Ishikawa (cell line): ENCODE measurements at regions not wholly inside any gene's neighbourhood (a gene's known extent, or its start where the extent isn't known, plus 50 kb on each side); places are given as distances from the start of the nearest gene placed in this dataset.

ENCODE experiments used
- CEBPB ChIP-seq: IDR thresholded peaks from 2 replicates; pipeline ENCODE4 v1.6.1; 2012
- CREB1 ChIP-seq: IDR thresholded peaks from 2 replicates; pipeline ENCODE4 v1.6.1; 2012; ENCODE audit warnings: low read depth
- EGR1 ChIP-seq: IDR thresholded peaks from 2 replicates; pipeline ENCODE4 v1.6.1; 2012
- EP300 ChIP-seq: IDR thresholded peaks from 2 replicates; pipeline ENCODE4 v1.6.1; 2012; ENCODE audit warnings: borderline replicate concordance
- FOXM1 ChIP-seq: IDR thresholded peaks from 2 replicates; pipeline ENCODE4 v1.6.1; 2012; ENCODE audit warnings: low read depth, borderline replicate concordance
- NFIC ChIP-seq: IDR thresholded peaks from 2 replicates; pipeline ENCODE4 v1.6.1; 2012
- RAD21 ChIP-seq: IDR thresholded peaks from 2 replicates; pipeline ENCODE4 v1.6.1; 2012; ENCODE audit warnings: low read depth
- TAF1 ChIP-seq: IDR thresholded peaks from 2 replicates; pipeline ENCODE4 v1.6.1; 2012; ENCODE audit warnings: low read depth, mild to moderate bottlenecking
- TCF12 ChIP-seq: IDR thresholded peaks from 2 replicates; pipeline ENCODE4 v1.6.1; 2012; ENCODE audit warnings: low read depth
- TEAD4 ChIP-seq: IDR thresholded peaks from 2 replicates; pipeline ENCODE4 v1.6.1; 2012
- YY1 ChIP-seq: IDR thresholded peaks from 2 replicates; pipeline ENCODE4 v1.6.1; 2012; ENCODE audit warnings: low read depth
- ZBTB7A ChIP-seq: IDR thresholded peaks from 2 replicates; pipeline ENCODE4 v1.6.1; 2012; ENCODE audit warnings: low read depth
- TF ChIP-seq, protein P1 (sequence below): IDR thresholded peaks from 2 replicates; pipeline ENCODE4 v1.6.1; 2012; ENCODE audit warnings: low read depth, mild to moderate bottlenecking
- TF ChIP-seq, protein P2 (sequence below): IDR thresholded peaks from 2 replicates; pipeline ENCODE4 v1.6.1; 2012
- TF ChIP-seq, protein P3 (sequence below): IDR thresholded peaks from 2 replicates; pipeline ENCODE4 v1.6.1; 2012

DNA sequence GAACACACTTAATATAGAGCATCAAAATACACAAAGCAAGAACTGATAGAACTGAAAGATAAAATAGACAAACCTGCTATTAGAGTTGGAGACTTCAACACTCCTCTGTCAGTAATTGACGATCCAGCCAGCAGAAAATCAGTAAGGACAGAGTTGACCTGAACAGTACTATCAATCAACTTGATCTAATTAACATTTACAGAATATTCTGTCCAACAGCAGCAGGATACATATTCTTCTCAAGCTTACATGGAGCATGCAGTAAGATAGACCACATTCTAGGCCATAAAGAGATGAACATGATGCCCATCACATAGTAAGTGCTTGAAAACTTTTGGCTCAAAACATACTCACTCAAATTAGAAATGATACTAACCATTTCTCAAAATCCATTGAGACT is 196.7 kb upstream of the KLF3 start:
- no peak for TF ChIP-seq CEBPB
- TF ChIP-seq CREB1: no peak
- TF ChIP-seq TCF12: no peak

DNA sequence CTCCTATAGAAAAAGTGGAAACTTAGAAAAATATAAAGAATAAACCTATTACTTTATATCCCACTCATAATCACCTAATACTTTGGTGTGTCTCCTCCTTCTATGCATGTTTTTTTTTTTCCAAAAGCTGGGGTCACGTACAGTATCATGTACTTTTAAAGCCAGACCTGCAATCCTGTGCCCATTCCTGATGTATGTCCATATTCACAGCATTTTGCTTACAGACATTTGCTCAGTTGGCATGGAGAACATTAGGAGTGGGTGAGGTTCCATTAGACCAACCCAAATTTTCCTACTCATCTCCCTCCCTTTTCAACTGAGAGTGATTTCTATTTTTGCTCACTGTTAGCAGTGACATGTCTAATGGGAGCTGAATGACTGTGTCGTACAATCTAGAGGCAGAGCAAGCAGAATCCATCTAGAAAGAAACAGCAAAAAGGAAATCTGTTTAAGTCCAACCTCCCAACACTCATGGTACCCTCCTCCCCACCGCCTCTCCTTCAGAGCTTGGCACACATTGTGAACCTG is 195.6 kb upstream of the KLF3 start:
- no peak for TF ChIP-seq NFIC
- TF ChIP-seq, protein P1, sequence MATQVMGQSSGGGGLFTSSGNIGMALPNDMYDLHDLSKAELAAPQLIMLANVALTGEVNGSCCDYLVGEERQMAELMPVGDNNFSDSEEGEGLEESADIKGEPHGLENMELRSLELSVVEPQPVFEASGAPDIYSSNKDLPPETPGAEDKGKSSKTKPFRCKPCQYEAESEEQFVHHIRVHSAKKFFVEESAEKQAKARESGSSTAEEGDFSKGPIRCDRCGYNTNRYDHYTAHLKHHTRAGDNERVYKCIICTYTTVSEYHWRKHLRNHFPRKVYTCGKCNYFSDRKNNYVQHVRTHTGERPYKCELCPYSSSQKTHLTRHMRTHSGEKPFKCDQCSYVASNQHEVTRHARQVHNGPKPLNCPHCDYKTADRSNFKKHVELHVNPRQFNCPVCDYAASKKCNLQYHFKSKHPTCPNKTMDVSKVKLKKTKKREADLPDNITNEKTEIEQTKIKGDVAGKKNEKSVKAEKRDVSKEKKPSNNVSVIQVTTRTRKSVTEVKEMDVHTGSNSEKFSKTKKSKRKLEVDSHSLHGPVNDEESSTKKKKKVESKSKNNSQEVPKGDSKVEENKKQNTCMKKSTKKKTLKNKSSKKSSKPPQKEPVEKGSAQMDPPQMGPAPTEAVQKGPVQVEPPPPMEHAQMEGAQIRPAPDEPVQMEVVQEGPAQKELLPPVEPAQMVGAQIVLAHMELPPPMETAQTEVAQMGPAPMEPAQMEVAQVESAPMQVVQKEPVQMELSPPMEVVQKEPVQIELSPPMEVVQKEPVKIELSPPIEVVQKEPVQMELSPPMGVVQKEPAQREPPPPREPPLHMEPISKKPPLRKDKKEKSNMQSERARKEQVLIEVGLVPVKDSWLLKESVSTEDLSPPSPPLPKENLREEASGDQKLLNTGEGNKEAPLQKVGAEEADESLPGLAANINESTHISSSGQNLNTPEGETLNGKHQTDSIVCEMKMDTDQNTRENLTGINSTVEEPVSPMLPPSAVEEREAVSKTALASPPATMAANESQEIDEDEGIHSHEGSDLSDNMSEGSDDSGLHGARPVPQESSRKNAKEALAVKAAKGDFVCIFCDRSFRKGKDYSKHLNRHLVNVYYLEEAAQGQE: no peak
- no peak for TF ChIP-seq CEBPB
- TF ChIP-seq EP300: no peak
- TF ChIP-seq CREB1: no peak
- TF ChIP-seq EGR1: no peak
- no peak for TF ChIP-seq RAD21
- TF ChIP-seq TAF1: no peak
- TF ChIP-seq, protein P2, sequence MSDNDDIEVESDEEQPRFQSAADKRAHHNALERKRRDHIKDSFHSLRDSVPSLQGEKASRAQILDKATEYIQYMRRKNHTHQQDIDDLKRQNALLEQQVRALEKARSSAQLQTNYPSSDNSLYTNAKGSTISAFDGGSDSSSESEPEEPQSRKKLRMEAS: no peak
- TF ChIP-seq TCF12: no peak
- TF ChIP-seq, protein P3, sequence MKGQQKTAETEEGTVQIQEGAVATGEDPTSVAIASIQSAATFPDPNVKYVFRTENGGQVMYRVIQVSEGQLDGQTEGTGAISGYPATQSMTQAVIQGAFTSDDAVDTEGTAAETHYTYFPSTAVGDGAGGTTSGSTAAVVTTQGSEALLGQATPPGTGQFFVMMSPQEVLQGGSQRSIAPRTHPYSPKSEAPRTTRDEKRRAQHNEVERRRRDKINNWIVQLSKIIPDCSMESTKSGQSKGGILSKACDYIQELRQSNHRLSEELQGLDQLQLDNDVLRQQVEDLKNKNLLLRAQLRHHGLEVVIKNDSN: no peak
- TF ChIP-seq ZBTB7A: no peak
- TF ChIP-seq YY1: no peak
- TF ChIP-seq TEAD4: no peak
- no peak for TF ChIP-seq FOXM1

DNA sequence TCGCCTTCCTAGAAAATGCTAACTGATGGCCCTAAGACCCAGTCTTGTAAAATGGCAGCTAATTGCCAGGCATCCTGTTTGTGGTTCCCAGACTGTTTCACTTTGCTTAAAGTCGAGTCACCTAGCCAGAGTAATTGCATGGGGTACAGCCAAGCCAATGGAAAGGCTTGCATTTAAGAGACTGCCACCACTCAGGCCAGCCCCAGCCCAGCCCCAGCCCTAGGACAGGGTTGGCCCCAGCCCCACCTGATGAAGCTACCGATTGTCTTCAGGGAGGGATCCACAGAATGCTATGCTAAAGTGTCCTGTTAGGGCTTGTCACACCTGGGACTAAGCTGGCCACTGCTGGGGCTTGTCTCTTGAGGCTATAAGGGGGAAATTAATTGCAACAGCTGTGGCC is 194.6 kb upstream of the KLF3 start:
- no peak for TF ChIP-seq ZBTB7A
- no peak for TF ChIP-seq CEBPB
- TF ChIP-seq RAD21: no peak
- TF ChIP-seq EP300: no peak
- TF ChIP-seq TCF12: no peak
- no peak for TF ChIP-seq TAF1
- TF ChIP-seq EGR1: no peak
- no peak for TF ChIP-seq YY1

DNA sequence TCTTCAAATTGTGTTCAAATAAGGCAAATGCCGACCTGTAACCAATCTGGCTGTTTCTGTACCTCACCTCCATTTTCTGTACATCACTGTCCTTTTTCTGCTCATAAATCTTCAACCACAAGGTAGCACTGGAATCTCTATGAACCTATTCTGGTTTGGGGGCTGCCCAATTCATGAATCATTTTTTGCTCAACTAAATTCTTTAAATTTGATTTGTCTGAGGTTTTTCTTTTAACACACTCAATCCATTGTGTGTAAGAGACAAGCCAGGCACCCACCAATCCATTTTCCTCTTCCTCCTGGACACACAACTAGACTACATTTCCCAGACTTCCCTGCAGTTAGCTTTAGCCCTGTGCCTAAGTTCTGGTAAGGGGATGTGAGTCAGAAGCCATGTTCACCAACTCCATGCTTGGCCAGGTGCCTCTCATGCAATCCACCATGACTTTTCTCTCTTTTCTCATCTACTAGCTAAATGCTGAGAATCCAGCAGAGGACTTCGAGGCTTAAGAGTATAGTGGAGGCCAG is 193.2 kb upstream of the KLF3 start:
- TF ChIP-seq, protein P1: no peak
- TF ChIP-seq CEBPB (no peak), NFIC (no peak), ZBTB7A (no peak), EP300 (no peak), YY1 (no peak), FOXM1 (no peak)
- TF ChIP-seq, protein P2: no peak
- TF ChIP-seq, protein P3: no peak

DNA sequence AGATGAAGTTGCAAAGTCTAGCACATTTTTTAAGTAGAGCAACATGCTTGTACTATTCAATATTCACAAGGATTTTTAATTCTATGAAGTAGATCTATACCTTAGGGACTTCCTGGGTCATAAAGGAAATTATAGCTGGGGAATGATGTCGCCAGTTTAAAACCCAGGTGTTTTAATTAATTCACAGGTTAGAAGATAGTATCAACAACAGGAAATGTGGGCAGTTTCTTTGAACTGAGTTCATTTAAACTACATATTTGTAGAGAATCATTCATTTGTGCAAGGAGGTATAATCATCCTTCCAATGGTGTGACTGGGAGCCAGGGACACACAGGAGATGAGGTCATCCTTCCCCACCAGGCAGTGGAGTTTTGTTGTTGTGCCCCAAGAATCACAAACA is 181.3 kb upstream of the KLF3 start:
- TF ChIP-seq YY1: no peak
- no peak for TF ChIP-seq CEBPB
- no peak for TF ChIP-seq RAD21
- TF ChIP-seq FOXM1: no peak
- TF ChIP-seq, protein P3: no peak
